C4-2B (cell line): ENCODE measurements at regions not wholly inside any gene's neighbourhood (a gene's known extent, or its start where the extent isn't known, plus 50 kb on each side); places are given as distances from the start of the nearest gene placed in this dataset.

Experiments
- H3K27ac ChIP-seq: fragments of 450-650 bp; 2 replicates; pipeline ENCODE4 v1.5.1; 2017
- ZFX ChIP-seq: fragments of 450-650 bp; IDR thresholded peaks from 2 replicates; pipeline ENCODE4 v1.6.1; 2017
- TF ChIP-seq, protein P1 (sequence below): fragments of 450-650 bp; conservative IDR thresholded peaks from 2 replicates; pipeline ENCODE4 v1.5.1; 2017; ENCODE audit warnings: mild to moderate bottlenecking

GRCh38 chr4:123031664-123032063, 109.3 kb upstream of the NUDT6 start:
- no peak for TF ChIP-seq ZFX
- TF ChIP-seq, protein P1, sequence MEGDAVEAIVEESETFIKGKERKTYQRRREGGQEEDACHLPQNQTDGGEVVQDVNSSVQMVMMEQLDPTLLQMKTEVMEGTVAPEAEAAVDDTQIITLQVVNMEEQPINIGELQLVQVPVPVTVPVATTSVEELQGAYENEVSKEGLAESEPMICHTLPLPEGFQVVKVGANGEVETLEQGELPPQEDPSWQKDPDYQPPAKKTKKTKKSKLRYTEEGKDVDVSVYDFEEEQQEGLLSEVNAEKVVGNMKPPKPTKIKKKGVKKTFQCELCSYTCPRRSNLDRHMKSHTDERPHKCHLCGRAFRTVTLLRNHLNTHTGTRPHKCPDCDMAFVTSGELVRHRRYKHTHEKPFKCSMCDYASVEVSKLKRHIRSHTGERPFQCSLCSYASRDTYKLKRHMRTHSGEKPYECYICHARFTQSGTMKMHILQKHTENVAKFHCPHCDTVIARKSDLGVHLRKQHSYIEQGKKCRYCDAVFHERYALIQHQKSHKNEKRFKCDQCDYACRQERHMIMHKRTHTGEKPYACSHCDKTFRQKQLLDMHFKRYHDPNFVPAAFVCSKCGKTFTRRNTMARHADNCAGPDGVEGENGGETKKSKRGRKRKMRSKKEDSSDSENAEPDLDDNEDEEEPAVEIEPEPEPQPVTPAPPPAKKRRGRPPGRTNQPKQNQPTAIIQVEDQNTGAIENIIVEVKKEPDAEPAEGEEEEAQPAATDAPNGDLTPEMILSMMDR: no peak
- no peak overlapping the region for H3K27ac ChIP-seq

- no peak for TF ChIP-seq ZFX
- TF ChIP-seq, protein P1: no peak
- no peak overlapping the region for H3K27ac ChIP-seq
Measured at GRCh38 chr4:123034023-123034422, 111.6 kb upstream of the NUDT6 start.

DNA sequence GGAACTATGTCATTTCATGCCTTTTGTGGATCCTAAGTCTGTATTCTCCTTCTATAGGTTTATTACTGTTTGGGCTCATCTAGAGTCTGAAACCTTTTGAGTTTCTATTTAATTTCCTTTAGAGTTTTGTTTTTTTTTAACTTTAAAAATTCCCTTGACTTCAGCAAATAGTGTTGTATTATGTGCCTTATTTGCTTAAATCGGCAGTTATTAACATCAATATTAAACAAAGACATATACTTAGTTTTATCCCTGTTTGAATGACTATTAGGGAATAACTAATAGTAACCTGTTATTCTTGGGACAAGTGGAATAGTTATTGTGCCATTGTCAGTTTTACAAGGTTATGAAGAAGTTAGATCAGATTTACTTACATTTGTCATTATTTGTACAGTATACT, 112.8 kb upstream of the NUDT6 start:
- H3K27ac ChIP-seq: no peak overlapping the region
- TF ChIP-seq ZFX: no peak
- TF ChIP-seq, protein P1: no peak

GRCh38 chr4:123037804-123038203, 115.4 kb upstream of the NUDT6 start:
- no peak overlapping the region for H3K27ac ChIP-seq
- TF ChIP-seq, protein P1: no peak
- no peak for TF ChIP-seq ZFX

- TF ChIP-seq, protein P1: no peak
- no peak for TF ChIP-seq ZFX
- no peak overlapping the region for H3K27ac ChIP-seq
Measured at GRCh38 chr4:123042095-123042494, 119.7 kb upstream of the NUDT6 start.

- H3K27ac ChIP-seq: no peak overlapping the region
- TF ChIP-seq, protein P1: no peak
- TF ChIP-seq ZFX: no peak
Measured at GRCh38 chr4:123043013-123043412, 120.6 kb upstream of the NUDT6 start.

DNA sequence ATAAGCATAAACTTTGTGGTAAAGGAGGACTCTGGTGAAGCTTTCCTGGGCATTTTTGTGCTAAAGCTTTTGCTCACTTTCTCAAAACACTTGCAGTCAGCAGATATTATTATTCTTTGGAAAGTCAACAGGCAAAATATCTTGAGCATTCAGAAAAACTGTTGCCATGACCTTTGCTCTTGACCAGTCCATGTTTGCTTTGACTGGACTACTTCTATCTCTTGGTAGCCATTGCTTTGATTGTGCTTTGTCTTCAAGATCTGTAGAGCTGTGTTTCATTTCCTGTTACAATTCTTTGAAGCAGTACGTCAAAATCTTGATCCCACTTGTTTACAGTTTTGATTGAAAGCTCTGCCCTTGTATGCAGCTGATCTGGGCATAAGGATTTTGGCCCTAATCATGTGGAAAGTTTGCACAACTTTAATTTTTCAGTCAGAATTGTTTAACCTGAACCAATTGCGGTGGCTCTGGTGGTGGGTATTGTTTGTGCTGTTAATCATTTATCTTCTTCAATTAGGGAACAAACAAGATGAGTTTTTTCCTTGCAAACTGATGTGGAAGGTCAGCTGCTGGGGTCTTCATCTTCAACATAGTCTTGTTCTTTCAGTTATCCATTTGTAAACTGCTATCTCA, 121.5 kb upstream of the NUDT6 start:
- TF ChIP-seq, protein P1: no peak
- TF ChIP-seq ZFX: no peak
- no peak overlapping the region for H3K27ac ChIP-seq
